ENCODE measurements at regions not wholly inside any gene's neighbourhood (a gene's known extent, or its start where the extent isn't known, plus 50 kb on each side); places are given as distances from the start of the nearest gene placed in this dataset.

- H3K4me3 ChIP-seq (ENCODE audit: low read depth, low read length) = no peak overlapping the region
- H3K27ac ChIP-seq (ENCODE audit: insufficient read depth, low read length, poor library complexity, severe bottlenecking) = no peak overlapping the region
- no peaks in the 10 kb centered on the region for H3K27me3 ChIP-seq (ENCODE audit: control insufficient read depth, insufficient read depth, low read length)
- H3K4me1 ChIP-seq (ENCODE audit: control insufficient read depth, insufficient read depth, low read length, poor library complexity, severe bottlenecking) = no peaks in the 10 kb centered on the region
- no peaks in the 10 kb centered on the region for H3K36me3 Mint-ChIP-seq
- no peaks in the 10 kb centered on the region for H3K9me3 ChIP-seq (ENCODE audit: control insufficient read depth in 2 of 2, low read length in 2 of 2)
- H3K4me3 Mint-ChIP-seq = no peak overlapping the region
- no peaks in the 10 kb centered on the region for H3K36me3 ChIP-seq (ENCODE audit: control insufficient read depth, insufficient read depth, low read length)
- H3K27me3 Mint-ChIP-seq = no peaks in the 10 kb centered on the region
- ATAC-seq (ENCODE audit: low read depth in 2 of 2) = no peak
- peaks cover 0 to 1% (median 0%) of the 10 kb centered on the region in 7 donors for H3K9me3 Mint-ChIP-seq
- DNase-seq = no peak
- no peaks in the 10 kb centered on the region for H3K4me1 Mint-ChIP-seq
- no peak overlapping the region for H3K27ac Mint-ChIP-seq
Measured at GRCh38 chrX:129238011-129238410, 285.3 kb downstream of the SMARCA1 start.

GRCh38 chrX:129235903-129236302 is 287.4 kb downstream of the SMARCA1 start:
- Histone ChIP-seq H3K4me1 (ENCODE audit: control insufficient read depth, insufficient read depth, low read length, poor library complexity, severe bottlenecking) (no peaks in the 10 kb centered on the region), H3K9me3 (ENCODE audit: control insufficient read depth in 2 of 2, low read length in 2 of 2) (no peaks in the 10 kb centered on the region), H3K36me3 (ENCODE audit: control insufficient read depth, insufficient read depth, low read length) (no peaks in the 10 kb centered on the region), H3K27me3 (ENCODE audit: control insufficient read depth, insufficient read depth, low read length) (no peaks in the 10 kb centered on the region), H3K27ac (ENCODE audit: insufficient read depth, low read length, poor library complexity, severe bottlenecking) (no peak overlapping the region), H3K4me3 (ENCODE audit: low read depth, low read length) (no peak overlapping the region)
- H3K9me3 Mint-ChIP-seq = peaks cover 0 to 1% (median 0%) of the 10 kb centered on the region in 7 donors
- H3K27me3 Mint-ChIP-seq = no peaks in the 10 kb centered on the region
- ATAC-seq (ENCODE audit: low read depth in 2 of 2) = no peak
- no peaks in the 10 kb centered on the region for H3K4me1 Mint-ChIP-seq
- no peak overlapping the region for H3K27ac Mint-ChIP-seq
- no peak overlapping the region for H3K4me3 Mint-ChIP-seq
- DNase-seq = no peak
- no peaks in the 10 kb centered on the region for H3K36me3 Mint-ChIP-seq

- H3K27ac Mint-ChIP-seq = no peak overlapping the region
- DNase-seq (no peak), ATAC-seq (ENCODE audit: low read depth in 2 of 2) (no peak)
- no peaks in the 10 kb centered on the region for H3K4me1 Mint-ChIP-seq
- H3K9me3 ChIP-seq (ENCODE audit: control insufficient read depth in 2 of 2, low read length in 2 of 2) = no peaks in the 10 kb centered on the region
- H3K4me1 ChIP-seq (ENCODE audit: control insufficient read depth, insufficient read depth, low read length, poor library complexity, severe bottlenecking) = no peaks in the 10 kb centered on the region
- no peaks in the 10 kb centered on the region for H3K27me3 Mint-ChIP-seq
- no peak overlapping the region for H3K27ac ChIP-seq (ENCODE audit: insufficient read depth, low read length, poor library complexity, severe bottlenecking)
- no peak overlapping the region for H3K4me3 Mint-ChIP-seq
- H3K9me3 Mint-ChIP-seq = peaks cover 0 to 1% (median 0%) of the 10 kb centered on the region in 7 donors
- no peaks in the 10 kb centered on the region for H3K36me3 Mint-ChIP-seq
- H3K4me3 ChIP-seq (ENCODE audit: low read depth, low read length) = no peak overlapping the region
- H3K27me3 ChIP-seq (ENCODE audit: control insufficient read depth, insufficient read depth, low read length) = no peaks in the 10 kb centered on the region
- H3K36me3 ChIP-seq (ENCODE audit: control insufficient read depth, insufficient read depth, low read length) = no peaks in the 10 kb centered on the region
Measured at GRCh38 chrX:129233786-129234185, 289.5 kb downstream of the SMARCA1 start.

- no peaks in the 10 kb centered on the region for H3K27me3 Mint-ChIP-seq
- H3K4me1 Mint-ChIP-seq = no peaks in the 10 kb centered on the region
- Histone ChIP-seq H3K27ac (ENCODE audit: insufficient read depth, low read length, poor library complexity, severe bottlenecking) (no peak overlapping the region), H3K36me3 (ENCODE audit: control insufficient read depth, insufficient read depth, low read length) (no peaks in the 10 kb centered on the region), H3K4me1 (ENCODE audit: control insufficient read depth, insufficient read depth, low read length, poor library complexity, severe bottlenecking) (no peaks in the 10 kb centered on the region), H3K9me3 (ENCODE audit: control insufficient read depth in 2 of 2, low read length in 2 of 2) (no peaks in the 10 kb centered on the region), H3K27me3 (ENCODE audit: control insufficient read depth, insufficient read depth, low read length) (no peaks in the 10 kb centered on the region), H3K4me3 (ENCODE audit: low read depth, low read length) (no peak overlapping the region)
- no peak overlapping the region for H3K27ac Mint-ChIP-seq
- no peak overlapping the region for H3K4me3 Mint-ChIP-seq
- ATAC-seq (ENCODE audit: low read depth in 2 of 2) (no peak), DNase-seq (no peak)
- no peaks in the 10 kb centered on the region for H3K9me3 Mint-ChIP-seq
- H3K36me3 Mint-ChIP-seq = no peaks in the 10 kb centered on the region
Measured at GRCh38 chrX:129230850-129231512, 292.3 kb downstream of the SMARCA1 start.

- no peak overlapping the region for H3K27ac ChIP-seq (ENCODE audit: insufficient read depth, low read length, poor library complexity, severe bottlenecking)
- H3K9me3 Mint-ChIP-seq = no peaks in the 10 kb centered on the region
- H3K36me3 Mint-ChIP-seq = no peaks in the 10 kb centered on the region
- H3K27me3 Mint-ChIP-seq = no peaks in the 10 kb centered on the region
- no peak overlapping the region for H3K4me3 Mint-ChIP-seq
- no peak overlapping the region for H3K27ac Mint-ChIP-seq
- no peaks in the 10 kb centered on the region for H3K4me1 ChIP-seq (ENCODE audit: control insufficient read depth, insufficient read depth, low read length, poor library complexity, severe bottlenecking)
- DNase-seq = no peak
- no peaks in the 10 kb centered on the region for H3K4me1 Mint-ChIP-seq
- H3K4me3 ChIP-seq (ENCODE audit: low read depth, low read length) = no peak overlapping the region
- no peak for ATAC-seq (ENCODE audit: low read depth in 2 of 2)
- H3K9me3 ChIP-seq (ENCODE audit: control insufficient read depth in 2 of 2, low read length in 2 of 2) = no peaks in the 10 kb centered on the region
- no peaks in the 10 kb centered on the region for H3K27me3 ChIP-seq (ENCODE audit: control insufficient read depth, insufficient read depth, low read length)
- no peaks in the 10 kb centered on the region for H3K36me3 ChIP-seq (ENCODE audit: control insufficient read depth, insufficient read depth, low read length)
Measured at GRCh38 chrX:129230168-129230567, 293.1 kb downstream of the SMARCA1 start.

GRCh38 chrX:129227366-129227765 is 295.9 kb downstream of the SMARCA1 start:
- DNase-seq (no peak), ATAC-seq (ENCODE audit: low read depth in 2 of 2) (no peak)
- no peaks in the 10 kb centered on the region for H3K9me3 Mint-ChIP-seq
- H3K4me1 ChIP-seq (ENCODE audit: control insufficient read depth, insufficient read depth, low read length, poor library complexity, severe bottlenecking) = no peaks in the 10 kb centered on the region
- H3K27me3 ChIP-seq (ENCODE audit: control insufficient read depth, insufficient read depth, low read length) = no peaks in the 10 kb centered on the region
- no peak overlapping the region for H3K4me3 ChIP-seq (ENCODE audit: low read depth, low read length)
- peak overlapping the region in 1 of 3 donors; percentile 63 for H3K27ac Mint-ChIP-seq
- H3K4me1 Mint-ChIP-seq = no peaks in the 10 kb centered on the region
- H3K4me3 Mint-ChIP-seq = no peak overlapping the region
- H3K9me3 ChIP-seq (ENCODE audit: control insufficient read depth in 2 of 2, low read length in 2 of 2) = no peaks in the 10 kb centered on the region
- H3K36me3 Mint-ChIP-seq = no peaks in the 10 kb centered on the region
- no peaks in the 10 kb centered on the region for H3K36me3 ChIP-seq (ENCODE audit: control insufficient read depth, insufficient read depth, low read length)
- H3K27ac ChIP-seq (ENCODE audit: insufficient read depth, low read length, poor library complexity, severe bottlenecking) = no peak overlapping the region
- H3K27me3 Mint-ChIP-seq = no peaks in the 10 kb centered on the region

- H3K4me1 Mint-ChIP-seq = no peaks in the 10 kb centered on the region
- no peaks in the 10 kb centered on the region for H3K36me3 Mint-ChIP-seq
- no peak overlapping the region for H3K4me3 Mint-ChIP-seq
- no peak overlapping the region for H3K4me3 ChIP-seq (ENCODE audit: low read depth, low read length)
- H3K4me1 ChIP-seq (ENCODE audit: control insufficient read depth, insufficient read depth, low read length, poor library complexity, severe bottlenecking) = no peaks in the 10 kb centered on the region
- H3K9me3 ChIP-seq (ENCODE audit: control insufficient read depth in 2 of 2, low read length in 2 of 2) = no peaks in the 10 kb centered on the region
- no peak for ATAC-seq (ENCODE audit: low read depth in 2 of 2)
- H3K27me3 Mint-ChIP-seq = no peaks in the 10 kb centered on the region
- no peak overlapping the region for H3K27ac ChIP-seq (ENCODE audit: insufficient read depth, low read length, poor library complexity, severe bottlenecking)
- no peaks in the 10 kb centered on the region for H3K27me3 ChIP-seq (ENCODE audit: control insufficient read depth, insufficient read depth, low read length)
- no peak for DNase-seq
- H3K27ac Mint-ChIP-seq = no peak overlapping the region
- no peaks in the 10 kb centered on the region for H3K36me3 ChIP-seq (ENCODE audit: control insufficient read depth, insufficient read depth, low read length)
- H3K9me3 Mint-ChIP-seq = no peaks in the 10 kb centered on the region
Measured at GRCh38 chrX:129193357-129193756, 329.9 kb downstream of the SMARCA1 start.

- H3K27me3 Mint-ChIP-seq = no peaks in the 10 kb centered on the region
- DNase-seq (no peak), ATAC-seq (ENCODE audit: low read depth in 2 of 2) (no peak)
- no peaks in the 10 kb centered on the region for H3K4me1 Mint-ChIP-seq
- H3K27ac ChIP-seq (ENCODE audit: insufficient read depth, low read length, poor library complexity, severe bottlenecking) = no peak overlapping the region
- no peak overlapping the region for H3K4me3 ChIP-seq (ENCODE audit: low read depth, low read length)
- H3K36me3 Mint-ChIP-seq = no peaks in the 10 kb centered on the region
- no peak overlapping the region for H3K4me3 Mint-ChIP-seq
- H3K27me3 ChIP-seq (ENCODE audit: control insufficient read depth, insufficient read depth, low read length) = no peaks in the 10 kb centered on the region
- H3K36me3 ChIP-seq (ENCODE audit: control insufficient read depth, insufficient read depth, low read length) = no peaks in the 10 kb centered on the region
- no peak overlapping the region for H3K27ac Mint-ChIP-seq
- H3K4me1 ChIP-seq (ENCODE audit: control insufficient read depth, insufficient read depth, low read length, poor library complexity, severe bottlenecking) = no peaks in the 10 kb centered on the region
- no peaks in the 10 kb centered on the region for H3K9me3 ChIP-seq (ENCODE audit: control insufficient read depth in 2 of 2, low read length in 2 of 2)
- no peaks in the 10 kb centered on the region for H3K9me3 Mint-ChIP-seq
Measured at GRCh38 chrX:129188231-129188630, 335.1 kb downstream of the SMARCA1 start.
